Smooth muscle cell (in vitro differentiated cells): ENCODE measurements at regions not wholly inside any gene's neighbourhood (a gene's known extent, or its start where the extent isn't known, plus 50 kb on each side); places are given as distances from the start of the nearest gene placed in this dataset.
A peak's percentile ranks its signal among the peaks of the same experiment; 100 is the strongest.

Experiments used
- DNase-seq: peaks from one replicate; lab custom pipeline; 2025; ENCODE audit not compliant: unreplicated experiment; lab: John Stamatoyannopoulos, UW
- H2AFZ ChIP-seq: fragments of 200-600 bp; sonication (generic); 2 replicates; pipeline ENCODE4 v1.6.0; 2016; ENCODE audit warnings: antibody characterized with exemption, low read depth, mild to moderate bottlenecking
- H3F3A ChIP-seq: fragments of 200-600 bp; sonication (generic); 2 replicates; pipeline ENCODE4 v1.6.0; 2017; ENCODE audit warnings: antibody characterized with exemption, low read depth
- H3K27ac ChIP-seq: fragments of 200-600 bp; sonication (generic); 2 replicates; pipeline ENCODE4 v1.5.1; 2016; ENCODE audit warnings: low read depth, mild to moderate bottlenecking
- H3K27me3 ChIP-seq: fragments of 200-600 bp; sonication (generic); 2 replicates; pipeline ENCODE4 v1.6.1; 2016; ENCODE audit warnings: low read depth, mild to moderate bottlenecking
- H3K36me3 ChIP-seq: fragments of 200-600 bp; sonication (generic); 2 replicates; pipeline ENCODE4 v1.5.1; 2016; ENCODE audit warnings: low read depth
- H3K4me1 ChIP-seq: fragments of 200-600 bp; sonication (generic); 2 replicates; pipeline ENCODE4 v1.5.1; 2016; ENCODE audit warnings: low read depth
- H3K4me2 ChIP-seq: fragments of 200-600 bp; sonication (generic); 2 replicates; pipeline ENCODE4 v1.6.0; 2016; ENCODE audit warnings: mild to moderate bottlenecking
- H3K4me3 ChIP-seq: fragments of 200-600 bp; sonication (generic); 2 replicates; pipeline ENCODE4 v1.5.1; 2016; ENCODE audit warnings: mild to moderate bottlenecking
- H3K79me2 ChIP-seq: fragments of 200-600 bp; sonication (generic); 2 replicates; pipeline ENCODE4 v1.6.0; 2016; ENCODE audit warnings: low read depth, mild to moderate bottlenecking
- H3K9ac ChIP-seq: fragments of 200-600 bp; sonication (generic); 2 replicates; pipeline ENCODE4 v1.6.0; 2016; ENCODE audit warnings: low read depth
- H3K9me3 ChIP-seq: fragments of 200-600 bp; sonication (generic); replicated peaks from 2 replicates; pipeline ENCODE4 v1.5.1; 2016; ENCODE audit warnings: low read depth
- H4K20me1 ChIP-seq: fragments of 200-600 bp; sonication (generic); 2 replicates; pipeline ENCODE4 v1.6.0; 2016; ENCODE audit warnings: low read depth
- CTCF ChIP-seq: fragments of 200-600 bp; sonication (generic); IDR thresholded peaks from 2 replicates; pipeline ENCODE4 v1.5.1; 2017; ENCODE audit warnings: borderline replicate concordance, mild to moderate bottlenecking, antibody characterized with exemption; ENCODE audit not compliant: insufficient read depth, poor library complexity, severe bottlenecking
- WGBS: methylation state at CpG from one replicate; pipeline ENCODE4 v1.1.7; 2016; ENCODE audit warnings: low lambda C conversion rate; 5-methylcytosine and 5-hydroxymethylcytosine counted together

DNA sequence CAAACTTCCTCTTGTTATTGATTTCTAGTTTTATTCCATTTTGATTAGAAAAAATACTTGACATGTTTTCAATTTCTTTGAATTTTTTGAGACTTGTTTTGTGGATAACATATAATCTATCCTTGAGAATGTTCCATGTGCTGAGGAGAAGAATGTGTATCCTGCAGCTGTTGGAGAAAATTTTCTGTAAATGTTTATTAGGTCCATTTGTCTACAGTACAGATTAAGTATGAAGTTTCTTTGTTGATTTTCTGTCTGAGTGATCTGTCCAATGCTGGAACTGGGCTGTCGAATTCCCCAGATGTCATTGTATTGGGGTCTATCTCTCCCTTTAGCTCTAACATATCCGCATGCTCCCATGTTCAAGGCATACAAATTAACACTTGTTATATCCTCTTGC is 251.2 kb downstream of the CSNK1G3 start:
- no peaks in the 10 kb centered on the region for H3K4me1 ChIP-seq
- H3K27me3 ChIP-seq, result no peaks in the 10 kb centered on the region
- no peak overlapping the region for H3K9ac ChIP-seq
- DNase-seq, result no peak
- no peaks in the 10 kb centered on the region for H3K9me3 ChIP-seq
- no peaks in the 10 kb centered on the region for H3K36me3 ChIP-seq
- 95% methylated on average over 2 of the region's 2 CpGs for WGBS
- H3K4me2 ChIP-seq, result no peak overlapping the region
- H3K79me2 ChIP-seq, result no peaks in the 10 kb centered on the region
- no peak overlapping the region for H2AFZ ChIP-seq
- H3K4me3 ChIP-seq, result no peak overlapping the region
- no peaks in the 10 kb centered on the region for H3F3A ChIP-seq
- H4K20me1 ChIP-seq, result no peaks in the 10 kb centered on the region
- TF ChIP-seq CTCF, result no peak
- H3K27ac ChIP-seq, result no peak overlapping the region

- H3K4me3 ChIP-seq, result no peak overlapping the region
Observed at GRCh38 chr5:123756816-123757215, 244.8 kb downstream of the CSNK1G3 start.

GRCh38 chr5:123756318-123756665 is 244.3 kb downstream of the CSNK1G3 start:
- no peaks in the 10 kb centered on the region for H3K27me3 ChIP-seq
- peaks cover 17% of the 10 kb centered on the region for H3F3A ChIP-seq
- peak overlapping the region; percentile 9 for H2AFZ ChIP-seq
- no peaks in the 10 kb centered on the region for H3K9me3 ChIP-seq
- TF ChIP-seq CTCF, result no peak
- no peak overlapping the region for H3K9ac ChIP-seq
- no peaks in the 10 kb centered on the region for H3K79me2 ChIP-seq
- H3K4me2 ChIP-seq, result peak overlapping the region; percentile 20
- peak overlapping the region; percentile 55 for H3K27ac ChIP-seq
- DNase-seq, result no peak
- peaks cover 42% of the 10 kb centered on the region for H3K4me1 ChIP-seq
- H3K4me3 ChIP-seq, result no peak overlapping the region
- H4K20me1 ChIP-seq, result no peaks in the 10 kb centered on the region
- WGBS, result 88% methylated on average over 2 of the region's 2 CpGs
- H3K36me3 ChIP-seq, result no peaks in the 10 kb centered on the region

More at GRCh38 chr5:123756816-123757215, 244.8 kb downstream of the CSNK1G3 start:
- Histone ChIP-seq H4K20me1 (no peaks in the 10 kb centered on the region), H3K9me3 (no peaks in the 10 kb centered on the region), H3K27ac (no peak overlapping the region), H2AFZ (no peak overlapping the region), H3K4me2 (no peak overlapping the region), H3K36me3 (no peaks in the 10 kb centered on the region), H3F3A (peaks cover 17% of the 10 kb centered on the region), H3K79me2 (no peaks in the 10 kb centered on the region), H3K27me3 (no peaks in the 10 kb centered on the region), H3K4me1 (peaks cover 39% of the 10 kb centered on the region), H3K9ac (no peak overlapping the region)
- TF ChIP-seq CTCF, result no peak
- DNase-seq, result no peak

DNA sequence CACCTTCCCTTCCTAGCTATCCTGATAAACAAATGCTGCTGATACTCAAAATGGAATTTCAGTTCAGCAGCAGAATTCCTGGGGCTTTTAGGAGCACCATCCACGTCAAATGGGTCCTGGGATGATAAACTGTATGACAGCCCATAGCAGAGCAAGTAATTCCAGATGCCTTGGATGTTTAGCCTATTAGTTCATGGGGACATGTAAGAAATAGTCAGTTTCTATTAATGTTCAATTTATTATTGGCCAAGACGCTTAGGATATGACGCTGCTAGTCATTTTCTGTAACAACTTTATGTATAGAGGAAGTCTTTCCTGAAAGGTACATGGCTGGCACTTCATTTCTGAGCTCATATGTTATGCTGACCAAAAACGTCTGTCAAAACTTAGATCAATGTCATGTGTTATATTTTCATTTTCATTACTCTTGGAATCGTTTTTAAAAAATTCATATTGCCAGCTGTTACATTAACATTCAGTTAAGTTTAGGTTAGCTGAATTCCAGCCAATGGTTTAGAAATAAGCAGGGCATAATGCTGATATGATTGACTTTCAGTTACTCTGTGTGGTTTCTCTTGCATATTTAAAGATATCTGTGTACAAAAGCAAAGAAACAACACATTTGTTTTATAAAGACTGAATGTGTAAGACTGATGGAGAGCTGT is 243.8 kb downstream of the CSNK1G3 start:
- H3K36me3 ChIP-seq, result no peaks in the 10 kb centered on the region
- DNase-seq, result no peak
- H3K4me2 ChIP-seq, result peak overlapping the region; percentile 20
- peak overlapping the region; percentile 9 for H2AFZ ChIP-seq
- peaks cover 17% of the 10 kb centered on the region for H3F3A ChIP-seq
- H4K20me1 ChIP-seq, result no peaks in the 10 kb centered on the region
- 48% methylated on average over 5 of the region's 5 CpGs for WGBS
- no peaks in the 10 kb centered on the region for H3K9me3 ChIP-seq
- no peak for TF ChIP-seq CTCF
- peak overlapping the region; percentile 55 for H3K27ac ChIP-seq
- H3K4me3 ChIP-seq, result no peak overlapping the region
- H3K4me1 ChIP-seq, result peaks cover 42% of the 10 kb centered on the region
- no peak overlapping the region for H3K9ac ChIP-seq
- no peaks in the 10 kb centered on the region for H3K79me2 ChIP-seq
- H3K27me3 ChIP-seq, result no peaks in the 10 kb centered on the region
